ENCODE measurements at regions not wholly inside any gene's neighbourhood (a gene's known extent, or its start where the extent isn't known, plus 50 kb on each side); places are given as distances from the start of the nearest gene placed in this dataset.

DNA sequence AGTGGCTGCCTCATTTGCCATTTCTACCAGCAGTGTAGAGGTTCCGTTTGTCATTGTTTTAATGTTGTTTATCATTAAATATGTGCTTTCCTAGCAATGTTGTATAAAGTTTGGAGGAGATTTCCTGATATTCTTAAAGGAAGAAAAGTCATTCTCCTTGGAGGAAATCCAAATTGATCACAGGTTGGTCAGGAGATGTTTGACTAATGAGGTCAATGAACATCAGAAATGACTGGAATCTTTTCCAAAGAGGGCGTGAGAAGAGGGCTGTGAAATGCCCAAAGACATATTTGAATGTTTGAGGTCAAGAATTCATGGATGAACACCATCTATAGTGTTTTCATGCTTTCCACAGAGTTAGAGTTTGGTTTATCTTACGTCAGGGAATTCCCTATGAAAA, 471.3 kb downstream of the MAT2B start:
- intact Hi-C loops (cut with DNase I), result no loop called here
- no peaks in the 10 kb centered on the region for H3K4me1 ChIP-seq (ENCODE audit: control insufficient read depth in 1 of 2, insufficient read depth in 2 of 2, low read length in 2 of 2)
- no peak overlapping the region for H3K27ac ChIP-seq (ENCODE audit: low read depth in 1 of 2, low read length in 2 of 2)
- no peak overlapping the region for H3K4me3 ChIP-seq (ENCODE audit: low read length in 2 of 2)
- H3K9me3 ChIP-seq (ENCODE audit: control insufficient read depth, low read length), result no peaks in the 10 kb centered on the region
- DNase-seq (no peak), ATAC-seq (ENCODE audit: low FRiP score) (no peak)
- 60 to 65% methylated on average over 3 of the region's 3 CpGs for WGBS, 2 donors
- no peaks in the 10 kb centered on the region for H3K27me3 ChIP-seq (ENCODE audit: control insufficient read depth in 1 of 2, insufficient read depth in 2 of 2, low read length in 1 of 2)
- H3K36me3 ChIP-seq (ENCODE audit: control insufficient read depth in 1 of 2, insufficient read depth in 2 of 2, low read length in 1 of 2), result no peaks in the 10 kb centered on the region

DNA sequence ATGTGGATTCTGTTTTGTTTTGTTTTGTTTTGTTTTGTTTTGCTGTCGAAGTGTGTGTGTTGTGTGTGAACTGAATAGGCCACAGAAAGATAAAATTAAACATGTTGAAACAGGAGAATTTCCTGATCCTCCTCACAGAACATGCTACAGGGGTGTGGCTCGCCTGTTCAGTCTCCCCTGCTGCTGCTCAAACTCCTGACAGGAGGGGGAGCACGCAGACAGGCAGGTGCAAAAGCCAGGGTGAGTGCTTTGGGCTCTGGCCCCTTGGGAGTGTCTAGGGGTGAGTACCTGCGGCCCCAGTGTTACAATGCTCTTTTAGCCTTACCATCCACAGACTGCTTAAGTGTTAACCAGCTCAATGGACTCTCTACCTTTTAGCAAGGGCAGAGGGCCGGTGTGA, 473.5 kb downstream of the MAT2B start:
- no peak overlapping the region for H3K4me3 ChIP-seq (ENCODE audit: low read length in 2 of 2)
- ATAC-seq (ENCODE audit: low FRiP score), result no peak
- intact Hi-C loops (cut with DNase I), result no loop called here
- no peaks in the 10 kb centered on the region for H3K36me3 ChIP-seq (ENCODE audit: control insufficient read depth in 1 of 2, insufficient read depth in 2 of 2, low read length in 1 of 2)
- no peak for DNase-seq
- H3K4me1 ChIP-seq (ENCODE audit: control insufficient read depth in 1 of 2, insufficient read depth in 2 of 2, low read length in 2 of 2), result no peaks in the 10 kb centered on the region
- no peak overlapping the region for H3K27ac ChIP-seq (ENCODE audit: low read depth in 1 of 2, low read length in 2 of 2)
- no peaks in the 10 kb centered on the region for H3K27me3 ChIP-seq (ENCODE audit: control insufficient read depth in 1 of 2, insufficient read depth in 2 of 2, low read length in 1 of 2)
- H3K9me3 ChIP-seq (ENCODE audit: control insufficient read depth, low read length), result no peaks in the 10 kb centered on the region
- 44 to 50% methylated on average over 5 of the region's 5 CpGs for WGBS, 2 donors

DNA sequence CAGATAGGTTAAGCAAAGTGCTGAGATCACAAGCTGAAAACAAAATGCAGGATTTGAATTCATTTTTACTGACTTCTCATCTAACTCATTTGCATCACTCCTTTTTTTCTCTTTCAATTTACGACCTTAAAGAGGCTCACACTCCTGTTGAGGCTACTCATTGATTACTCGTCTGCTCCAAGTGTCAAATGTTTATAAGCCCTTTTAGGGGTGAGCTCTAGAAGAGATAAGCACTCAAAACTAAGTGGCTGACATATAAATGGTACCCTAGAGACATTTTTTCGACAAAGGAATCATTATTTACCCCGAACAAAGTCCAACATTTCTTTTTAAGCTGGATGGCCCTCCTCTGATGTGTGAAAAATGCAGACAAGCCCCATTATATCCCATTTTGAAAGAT, 483.1 kb downstream of the MAT2B start:
- no peaks in the 10 kb centered on the region for H3K9me3 ChIP-seq (ENCODE audit: control insufficient read depth, low read length)
- WGBS, 2 donors, result 10 to 21% methylated on average over 4 of the region's 4 CpGs

DNA sequence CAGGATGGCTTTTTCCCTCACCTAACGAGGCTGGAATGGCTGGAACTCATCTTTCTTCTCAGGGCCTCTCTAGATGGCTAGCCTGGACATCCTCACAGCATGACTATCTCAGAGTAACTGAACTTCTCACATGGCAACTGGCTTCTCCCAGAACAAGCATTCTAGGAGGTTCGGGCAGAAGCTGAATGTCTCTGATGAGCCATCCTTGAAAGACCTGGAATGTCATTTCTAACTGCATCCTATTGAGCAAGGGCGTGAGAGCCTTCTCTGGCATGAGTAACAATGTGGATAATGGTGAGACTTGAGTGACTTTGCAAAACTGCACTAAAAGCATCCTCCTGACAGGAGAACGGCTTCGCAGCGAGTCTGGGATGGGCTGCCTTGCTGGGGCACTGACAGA, 487.7 kb downstream of the MAT2B start:
- no peak for DNase-seq
- Histone ChIP-seq H3K27ac (ENCODE audit: low read depth in 1 of 2, low read length in 2 of 2) (no peak overlapping the region), H3K9me3 (ENCODE audit: control insufficient read depth, low read length) (no peaks in the 10 kb centered on the region), H3K4me1 (ENCODE audit: control insufficient read depth in 1 of 2, insufficient read depth in 2 of 2, low read length in 2 of 2) (no peaks in the 10 kb centered on the region), H3K36me3 (ENCODE audit: control insufficient read depth in 1 of 2, insufficient read depth in 2 of 2, low read length in 1 of 2) (no peaks in the 10 kb centered on the region), H3K4me3 (ENCODE audit: low read length in 2 of 2) (no peak overlapping the region), H3K27me3 (ENCODE audit: control insufficient read depth in 1 of 2, insufficient read depth in 2 of 2, low read length in 1 of 2) (peaks cover 0 to 4% of the 10 kb centered on the region in 2 donors)
- ATAC-seq (ENCODE audit: low FRiP score), result no peak
- WGBS, 2 donors, result 72 to 73% methylated on average over 6 of the region's 6 CpGs
- intact Hi-C loops (cut with DNase I), result no loop called here

More for the DNA sequence above, 483.1 kb downstream of the MAT2B start:
- intact Hi-C loops (cut with DNase I), result no loop called here
- ATAC-seq (ENCODE audit: low FRiP score) (no peak), DNase-seq (no peak)
- Histone ChIP-seq H3K4me1 (ENCODE audit: control insufficient read depth in 1 of 2, insufficient read depth in 2 of 2, low read length in 2 of 2) (no peaks in the 10 kb centered on the region), H3K27ac (ENCODE audit: low read depth in 1 of 2, low read length in 2 of 2) (no peak overlapping the region), H3K4me3 (ENCODE audit: low read length in 2 of 2) (no peak overlapping the region), H3K36me3 (ENCODE audit: control insufficient read depth in 1 of 2, insufficient read depth in 2 of 2, low read length in 1 of 2) (no peaks in the 10 kb centered on the region), H3K27me3 (ENCODE audit: control insufficient read depth in 1 of 2, insufficient read depth in 2 of 2, low read length in 1 of 2) (peaks cover 0 to 4% of the 10 kb centered on the region in 2 donors)

DNA sequence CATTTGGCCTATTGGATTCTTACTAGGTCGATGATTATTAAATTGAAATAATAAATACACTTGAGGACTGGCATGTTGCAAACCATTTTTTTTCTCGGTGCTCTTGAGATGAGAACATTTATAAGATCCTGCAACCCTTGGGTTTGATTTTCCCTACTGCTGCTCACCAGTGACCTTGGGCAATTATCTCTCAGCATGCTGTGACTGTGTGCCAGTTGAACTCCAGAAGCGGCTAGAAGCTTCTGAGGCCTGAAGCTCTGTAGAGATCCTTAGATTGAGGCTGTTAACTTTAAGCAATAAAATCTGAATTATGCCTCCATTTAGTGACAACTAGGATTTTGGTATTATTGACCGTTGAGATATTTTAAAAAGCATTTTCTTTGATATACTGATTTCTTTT, 489.8 kb downstream of the MAT2B start:
- Histone ChIP-seq H3K27me3 (ENCODE audit: control insufficient read depth in 1 of 2, insufficient read depth in 2 of 2, low read length in 1 of 2) (peaks cover 0 to 4% of the 10 kb centered on the region in 2 donors), H3K9me3 (ENCODE audit: control insufficient read depth, low read length) (no peaks in the 10 kb centered on the region), H3K36me3 (ENCODE audit: control insufficient read depth in 1 of 2, insufficient read depth in 2 of 2, low read length in 1 of 2) (no peaks in the 10 kb centered on the region), H3K4me1 (ENCODE audit: control insufficient read depth in 1 of 2, insufficient read depth in 2 of 2, low read length in 2 of 2) (no peaks in the 10 kb centered on the region), H3K4me3 (ENCODE audit: low read length in 2 of 2) (no peak overlapping the region), H3K27ac (ENCODE audit: low read depth in 1 of 2, low read length in 2 of 2) (no peak overlapping the region)
- no peak for ATAC-seq (ENCODE audit: low FRiP score)
- DNase-seq, result no peak
- WGBS, 2 donors, result 75 to 78% methylated on average over 4 of the region's 4 CpGs
- intact Hi-C loops (cut with DNase I), result no loop called here

DNA sequence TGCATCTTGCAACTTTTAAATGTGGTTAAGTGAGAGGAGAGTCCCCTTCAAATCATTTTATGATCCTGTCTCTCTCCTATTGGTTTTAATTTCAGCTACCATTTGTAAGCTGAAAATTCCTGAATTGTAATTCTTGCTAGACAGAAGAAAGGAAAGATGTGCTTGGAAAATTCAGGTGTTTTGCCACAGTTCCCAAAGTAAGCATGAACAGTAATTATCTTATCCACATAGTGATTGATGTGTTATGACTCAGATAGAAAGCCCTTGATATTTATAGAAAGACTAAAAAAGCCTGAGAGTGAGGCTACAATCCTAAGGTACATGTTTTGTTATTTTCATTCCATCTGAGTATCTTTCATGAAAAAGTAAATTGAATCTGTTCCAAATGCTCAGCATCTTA, 492.5 kb downstream of the MAT2B start:
- H3K9me3 ChIP-seq (ENCODE audit: control insufficient read depth, low read length), result no peaks in the 10 kb centered on the region
- intact Hi-C loops (cut with DNase I), result no loop called here

DNA sequence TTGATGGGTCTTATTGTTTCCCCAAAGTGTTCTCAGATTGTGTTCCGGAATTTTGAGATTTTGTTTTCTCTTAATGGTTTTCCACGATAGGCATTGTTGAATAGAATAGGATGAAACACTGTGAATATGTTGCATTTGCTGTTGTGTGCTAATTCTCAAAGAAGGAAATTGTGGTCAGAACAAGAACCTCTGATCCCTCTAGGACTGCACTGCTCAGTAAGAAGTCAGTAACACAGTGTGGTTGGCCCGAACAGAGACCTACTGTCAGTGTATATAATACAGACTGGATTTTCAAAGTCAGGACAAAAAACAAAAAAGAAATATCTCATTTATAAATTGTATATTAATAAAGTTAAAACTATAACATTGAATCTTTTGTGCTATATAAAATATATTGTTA, 494.8 kb downstream of the MAT2B start:
- no peak for DNase-seq
- 84 to 85% methylated on average over 3 of the region's 3 CpGs for WGBS, 2 donors
- H3K4me1 ChIP-seq (ENCODE audit: control insufficient read depth in 1 of 2, insufficient read depth in 2 of 2, low read length in 2 of 2), result no peaks in the 10 kb centered on the region
- no peak overlapping the region for H3K27ac ChIP-seq (ENCODE audit: low read depth in 1 of 2, low read length in 2 of 2)
- no peak for ATAC-seq (ENCODE audit: low FRiP score)
- intact Hi-C loops (cut with DNase I), result no loop called here
- H3K27me3 ChIP-seq (ENCODE audit: control insufficient read depth in 1 of 2, insufficient read depth in 2 of 2, low read length in 1 of 2), result no peaks in the 10 kb centered on the region
- H3K36me3 ChIP-seq (ENCODE audit: control insufficient read depth in 1 of 2, insufficient read depth in 2 of 2, low read length in 1 of 2), result no peaks in the 10 kb centered on the region
- H3K9me3 ChIP-seq (ENCODE audit: control insufficient read depth, low read length), result no peaks in the 10 kb centered on the region
- no peak overlapping the region for H3K4me3 ChIP-seq (ENCODE audit: low read length in 2 of 2)

More for the DNA sequence above, 492.5 kb downstream of the MAT2B start:
- Histone ChIP-seq H3K27ac (ENCODE audit: low read depth in 1 of 2, low read length in 2 of 2) (no peak overlapping the region), H3K4me3 (ENCODE audit: low read length in 2 of 2) (no peak overlapping the region), H3K36me3 (ENCODE audit: control insufficient read depth in 1 of 2, insufficient read depth in 2 of 2, low read length in 1 of 2) (no peaks in the 10 kb centered on the region), H3K27me3 (ENCODE audit: control insufficient read depth in 1 of 2, insufficient read depth in 2 of 2, low read length in 1 of 2) (peaks cover 0 to 2% of the 10 kb centered on the region in 2 donors), H3K4me1 (ENCODE audit: control insufficient read depth in 1 of 2, insufficient read depth in 2 of 2, low read length in 2 of 2) (no peaks in the 10 kb centered on the region)
- ATAC-seq (ENCODE audit: low FRiP score), result no peak
- DNase-seq, result no peak

DNA sequence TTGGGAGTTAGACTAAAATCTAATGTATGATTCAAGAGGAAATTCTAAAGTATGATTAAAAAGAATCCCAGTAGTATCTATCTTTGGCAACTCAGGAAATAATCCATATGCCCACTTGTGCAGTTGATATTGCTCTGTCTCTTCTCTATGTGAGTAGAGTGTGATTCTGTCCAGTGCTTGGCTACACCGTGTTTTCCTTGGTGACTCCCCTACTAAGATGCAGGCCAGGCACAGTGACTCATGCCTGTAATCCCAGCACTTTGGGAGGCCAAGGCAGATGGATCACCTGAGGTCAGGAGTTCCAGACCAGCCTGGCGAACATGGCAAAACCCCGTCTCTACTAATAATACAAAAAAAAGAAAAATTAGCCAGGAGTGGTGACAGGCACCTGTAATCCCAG, 495.4 kb downstream of the MAT2B start:
- intact Hi-C loops (cut with DNase I), result no loop called here
- no peak for DNase-seq
- no peaks in the 10 kb centered on the region for H3K36me3 ChIP-seq (ENCODE audit: control insufficient read depth in 1 of 2, insufficient read depth in 2 of 2, low read length in 1 of 2)
- ATAC-seq (ENCODE audit: low FRiP score), result no peak
- no peaks in the 10 kb centered on the region for H3K9me3 ChIP-seq (ENCODE audit: control insufficient read depth, low read length)
- H3K27ac ChIP-seq (ENCODE audit: low read depth in 1 of 2, low read length in 2 of 2), result no peak overlapping the region
- H3K4me3 ChIP-seq (ENCODE audit: low read length in 2 of 2), result no peak overlapping the region
- no peaks in the 10 kb centered on the region for H3K27me3 ChIP-seq (ENCODE audit: control insufficient read depth in 1 of 2, insufficient read depth in 2 of 2, low read length in 1 of 2)
- H3K4me1 ChIP-seq (ENCODE audit: control insufficient read depth in 1 of 2, insufficient read depth in 2 of 2, low read length in 2 of 2), result no peaks in the 10 kb centered on the region
- 73 to 79% methylated on average over 3 of the region's 3 CpGs for WGBS, 2 donors

DNA sequence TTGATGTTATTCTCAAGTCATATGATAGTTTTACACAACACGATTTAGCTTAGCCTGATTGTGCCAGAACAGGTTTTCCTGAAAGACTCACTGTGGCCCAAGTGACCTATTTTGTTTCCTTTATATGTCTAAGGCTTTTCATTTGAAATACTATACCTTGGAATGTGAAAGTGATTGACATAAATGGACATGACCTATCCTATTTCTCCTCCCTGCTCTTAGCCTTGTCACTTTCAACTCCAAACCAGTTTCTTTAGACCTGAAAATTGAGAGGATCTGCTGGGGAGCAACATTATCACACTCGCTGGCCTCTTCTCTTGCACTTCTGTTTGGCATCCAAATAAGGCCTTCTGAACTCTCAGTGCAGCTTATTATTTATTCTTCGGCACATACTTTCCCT, 496.8 kb downstream of the MAT2B start:
- DNase-seq, result no peak
- H3K27ac ChIP-seq (ENCODE audit: low read depth in 1 of 2, low read length in 2 of 2), result no peak overlapping the region
- no peaks in the 10 kb centered on the region for H3K36me3 ChIP-seq (ENCODE audit: control insufficient read depth in 1 of 2, insufficient read depth in 2 of 2, low read length in 1 of 2)
- WGBS, 2 donors, result 30 to 36% methylated on average over 3 of the region's 3 CpGs
- intact Hi-C loops (cut with DNase I), result no loop called here
- H3K9me3 ChIP-seq (ENCODE audit: control insufficient read depth, low read length), result no peaks in the 10 kb centered on the region
- H3K4me3 ChIP-seq (ENCODE audit: low read length in 2 of 2), result no peak overlapping the region
- ATAC-seq (ENCODE audit: low FRiP score), result no peak
- no peaks in the 10 kb centered on the region for H3K4me1 ChIP-seq (ENCODE audit: control insufficient read depth in 1 of 2, insufficient read depth in 2 of 2, low read length in 2 of 2)
- no peaks in the 10 kb centered on the region for H3K27me3 ChIP-seq (ENCODE audit: control insufficient read depth in 1 of 2, insufficient read depth in 2 of 2, low read length in 1 of 2)

All from aorta (tissue), 5 donors.